NT2/D1 (cell line): ENCODE measurements at regions not wholly inside any gene's neighbourhood (a gene's known extent, or its start where the extent isn't known, plus 50 kb on each side); places are given as distances from the start of the nearest gene placed in this dataset.

Source experiments
- SUZ12 ChIP-seq: IDR thresholded peaks from 2 replicates; pipeline ENCODE4 v1.6.1; 2011; ENCODE audit not compliant: insufficient read length, insufficient read depth; ENCODE audit errors: extremely low read depth
- YY1 ChIP-seq: IDR thresholded peaks from 2 replicates; pipeline ENCODE4 v1.6.1; 2011; ENCODE audit not compliant: insufficient read length, insufficient read depth

GRCh38 chr13:28572871-28573270 lies 77.9 kb upstream of the FLT1 start:
- no peak for TF ChIP-seq SUZ12
- TF ChIP-seq YY1 = no peak
